DOHH2 (cell line): ENCODE measurements at regions not wholly inside any gene's neighbourhood (a gene's known extent, or its start where the extent isn't known, plus 50 kb on each side); places are given as distances from the start of the nearest gene placed in this dataset.

Experiments used
- EZH2phosphoT487 ChIP-seq: fragments of 200-600 bp; sonication (generic); IDR thresholded peaks from 2 replicates; pipeline ENCODE4 v1.6.1; 2017; ENCODE audit warnings: borderline replicate concordance, mild to moderate bottlenecking, antibody characterized with exemption, low read length, moderate library complexity, mixed read lengths
- TF ChIP-seq, protein P1 (sequence below): fragments of 200-600 bp; sonication (generic); IDR thresholded peaks from one replicate; pipeline ENCODE4 v1.5.1; 2014; ENCODE audit warnings: antibody characterized with exemption, mild to moderate bottlenecking, low read depth, low read length; ENCODE audit not compliant: poor library complexity, severe bottlenecking

GRCh38 chr7:31410265-31410664, 69.7 kb upstream of the NEUROD6 start:
- TF ChIP-seq, protein P1, sequence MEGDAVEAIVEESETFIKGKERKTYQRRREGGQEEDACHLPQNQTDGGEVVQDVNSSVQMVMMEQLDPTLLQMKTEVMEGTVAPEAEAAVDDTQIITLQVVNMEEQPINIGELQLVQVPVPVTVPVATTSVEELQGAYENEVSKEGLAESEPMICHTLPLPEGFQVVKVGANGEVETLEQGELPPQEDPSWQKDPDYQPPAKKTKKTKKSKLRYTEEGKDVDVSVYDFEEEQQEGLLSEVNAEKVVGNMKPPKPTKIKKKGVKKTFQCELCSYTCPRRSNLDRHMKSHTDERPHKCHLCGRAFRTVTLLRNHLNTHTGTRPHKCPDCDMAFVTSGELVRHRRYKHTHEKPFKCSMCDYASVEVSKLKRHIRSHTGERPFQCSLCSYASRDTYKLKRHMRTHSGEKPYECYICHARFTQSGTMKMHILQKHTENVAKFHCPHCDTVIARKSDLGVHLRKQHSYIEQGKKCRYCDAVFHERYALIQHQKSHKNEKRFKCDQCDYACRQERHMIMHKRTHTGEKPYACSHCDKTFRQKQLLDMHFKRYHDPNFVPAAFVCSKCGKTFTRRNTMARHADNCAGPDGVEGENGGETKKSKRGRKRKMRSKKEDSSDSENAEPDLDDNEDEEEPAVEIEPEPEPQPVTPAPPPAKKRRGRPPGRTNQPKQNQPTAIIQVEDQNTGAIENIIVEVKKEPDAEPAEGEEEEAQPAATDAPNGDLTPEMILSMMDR = no peak
- TF ChIP-seq EZH2phosphoT487 = no peak
